ENCODE measurements at regions not wholly inside any gene's neighbourhood (a gene's known extent, or its start where the extent isn't known, plus 50 kb on each side); places are given as distances from the start of the nearest gene placed in this dataset.

DNA sequence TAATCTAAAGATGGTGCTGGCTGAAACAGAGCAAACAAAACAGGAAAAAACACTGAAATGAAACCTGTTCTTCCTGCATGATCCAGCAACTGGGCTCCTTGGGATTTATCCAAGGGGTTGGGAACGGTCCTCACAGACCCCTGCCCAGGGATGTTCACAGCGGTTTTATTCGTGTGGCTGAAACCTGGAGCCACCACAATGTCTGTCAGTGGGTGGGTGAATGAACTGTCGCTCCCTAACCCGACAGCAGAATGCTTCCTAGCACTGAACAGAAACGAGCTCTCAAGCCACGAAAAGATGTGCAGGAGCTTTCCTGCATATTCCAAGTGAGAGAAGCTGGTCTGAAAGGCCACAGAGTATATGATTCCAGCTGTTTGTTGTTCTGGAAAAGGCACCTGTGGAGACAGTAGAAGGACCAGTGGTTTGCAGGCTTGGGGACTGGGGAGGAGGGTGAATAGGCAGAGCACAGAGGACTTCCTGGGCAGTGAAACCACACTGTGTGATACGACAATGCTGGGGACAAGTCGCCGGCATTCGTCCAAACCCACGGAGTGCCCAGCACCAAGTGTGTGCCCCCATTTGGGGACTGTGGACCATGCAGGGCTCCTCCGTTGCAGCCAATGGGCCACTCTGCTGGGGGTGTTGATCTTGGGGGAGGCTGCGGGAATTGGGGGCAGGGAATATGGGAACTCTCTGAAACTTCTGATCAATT is 73.9 kb downstream of the TEX29 start:
- TF ChIP-seq CTCF (IDR thresholded peaks at IDR 0.05), result no peak
- no peaks in the 10 kb centered on the region for H3K36me3 Mint-ChIP-seq (ENCODE audit: low read depth)
- H3K4me3 Mint-ChIP-seq, result no peak overlapping the region
- no peak overlapping the region for H3K27ac Mint-ChIP-seq
- H3K27me3 Mint-ChIP-seq (ENCODE audit: insufficient read depth), result peaks cover 28% of the 10 kb centered on the region
- DNase-seq, result no peak
- no peaks in the 10 kb centered on the region for H3K4me1 Mint-ChIP-seq (ENCODE audit: low read depth)
- H3K9me3 Mint-ChIP-seq, result peaks cover 6% of the 10 kb centered on the region; the same call in 1 of the 2 replicates

- Mint-ChIP-seq H3K4me3 (no peak overlapping the region), H3K36me3 (ENCODE audit: low read depth) (no peaks in the 10 kb centered on the region), H3K9me3 (peaks cover 6% of the 10 kb centered on the region; the same call in 1 of the 2 replicates)
Measured at GRCh38 chr13:111395511-111396393, 75.3 kb downstream of the TEX29 start.

DNA sequence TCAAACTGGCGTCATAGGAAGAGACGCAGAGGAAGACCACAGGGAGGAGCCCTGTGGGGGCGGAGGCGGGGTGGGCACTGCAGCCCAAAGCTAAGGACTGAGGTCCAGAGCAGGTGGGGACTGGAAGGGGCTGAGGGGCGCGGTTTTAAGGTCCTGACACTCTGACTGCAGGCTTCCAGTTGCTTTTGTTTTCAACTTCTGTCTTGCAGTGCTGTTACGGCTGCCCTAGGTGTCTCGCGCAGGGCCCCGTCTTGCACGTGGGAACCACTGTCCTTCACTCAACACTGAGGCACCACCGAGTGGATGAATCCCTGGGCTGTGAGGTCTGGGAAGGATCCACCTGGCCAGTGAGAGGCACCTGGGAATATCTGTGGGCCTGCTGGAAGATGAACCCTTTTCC is 76.0 kb downstream of the TEX29 start:
- H3K4me1 Mint-ChIP-seq (ENCODE audit: low read depth), result no peaks in the 10 kb centered on the region
- TF ChIP-seq CTCF (IDR thresholded peaks at IDR 0.05), result no peak
- H3K9me3 Mint-ChIP-seq, result peaks cover 6% of the 10 kb centered on the region; the same call in 1 of the 2 replicates
- no peak for DNase-seq
- no peak overlapping the region for H3K4me3 Mint-ChIP-seq
- H3K36me3 Mint-ChIP-seq (ENCODE audit: low read depth), result no peaks in the 10 kb centered on the region
- H3K27ac Mint-ChIP-seq, result no peak overlapping the region
- H3K27me3 Mint-ChIP-seq (ENCODE audit: insufficient read depth), result peaks cover 37% of the 10 kb centered on the region

More at GRCh38 chr13:111395511-111396393, 75.3 kb downstream of the TEX29 start:
- Mint-ChIP-seq H3K27ac (no peak overlapping the region), H3K27me3 (ENCODE audit: insufficient read depth) (peaks cover 37% of the 10 kb centered on the region), H3K4me1 (ENCODE audit: low read depth) (no peaks in the 10 kb centered on the region)
- no peak for TF ChIP-seq CTCF (IDR thresholded peaks at IDR 0.05)
- no peak for DNase-seq

- H3K27me3 Mint-ChIP-seq (ENCODE audit: insufficient read depth), result peaks cover 35% of the 10 kb centered on the region
- H3K4me3 Mint-ChIP-seq, result no peak overlapping the region
- H3K4me1 Mint-ChIP-seq (ENCODE audit: low read depth), result no peaks in the 10 kb centered on the region
Measured at GRCh38 chr13:111397202-111397880, 76.9 kb downstream of the TEX29 start.

More at GRCh38 chr13:111397202-111397880, 76.9 kb downstream of the TEX29 start:
- TF ChIP-seq CTCF (IDR thresholded peaks at IDR 0.05), result no peak
- Mint-ChIP-seq H3K27ac (no peak overlapping the region), H3K9me3 (peaks cover 6% of the 10 kb centered on the region; the same call in 1 of the 2 replicates), H3K36me3 (ENCODE audit: low read depth) (no peaks in the 10 kb centered on the region)
- DNase-seq, result no peak
